Upper lobe of right lung (tissue), 1 donor: ENCODE measurements at regions not wholly inside any gene's neighbourhood (a gene's known extent, or its start where the extent isn't known, plus 50 kb on each side); places are given as distances from the start of the nearest gene placed in this dataset.

Experiments
- ATAC-seq: fragments of 200-7000 bp; cut with Tn5 transposase; one replicate; pipeline ENCODE4 v1.9.1; 2020; ENCODE audit warnings: mild to moderate bottlenecking, moderate library complexity
- DNase-seq: peaks from one replicate; pipeline ENCODE4 v3.0.0-alpha.2; 2020
- H3K27ac ChIP-seq: fragments of 200-600 bp; one replicate; pipeline ENCODE4 v1.8.0; 2022
- H3K27me3 ChIP-seq: fragments of 200-600 bp; one replicate; pipeline ENCODE4 v1.8.0; 2022; ENCODE audit warnings: mild to moderate bottlenecking
- H3K36me3 ChIP-seq: fragments of 200-600 bp; one replicate; pipeline ENCODE4 v1.8.0; 2022
- H3K4me1 ChIP-seq: fragments of 200-600 bp; one replicate; pipeline ENCODE4 v1.8.0; 2022
- H3K4me3 ChIP-seq: fragments of 200-600 bp; one replicate; pipeline ENCODE4 v1.8.0; 2022; ENCODE audit warnings: mild to moderate bottlenecking
- H3K9me3 ChIP-seq: fragments of 200-600 bp; one replicate; pipeline ENCODE4 v1.8.0; 2022
- intact Hi-C: fragments of 100-400 bp; cut with DNase I; formaldehyde crosslinking; loops from one replicate; pipeline ENCODE4 v1.11.0; 2022
- TF ChIP-seq, protein P1 (sequence below): fragments of 200-600 bp; IDR thresholded peaks from one replicate; pipeline ENCODE4 v1.8.0; 2022; ENCODE audit warnings: antibody characterized with exemption
- donor health status: DM: no; HTN: yes; CAD: no; lungs with severe emphysema.

DNA sequence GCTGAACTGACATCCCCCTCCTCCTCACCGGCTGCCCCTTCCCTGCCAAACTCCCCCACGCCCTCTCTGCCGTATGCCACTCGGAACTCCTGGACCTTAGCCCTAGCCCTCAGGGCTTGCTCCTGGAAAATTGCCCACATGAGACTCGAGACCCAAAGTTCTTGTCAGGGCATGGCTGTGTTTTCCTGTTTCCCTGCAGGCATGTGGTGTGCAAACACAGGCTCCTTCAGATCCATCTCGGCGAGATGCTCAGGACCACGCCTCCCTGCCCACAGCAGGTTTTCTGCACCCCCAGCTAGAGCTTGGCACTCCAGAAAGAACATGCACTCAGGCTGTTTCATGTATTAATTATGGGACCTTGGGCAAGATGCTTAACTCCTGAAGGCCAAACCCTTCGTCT, 1480.4 kb downstream of the BRD1 start:
- peaks cover 5% of the 10 kb centered on the region for H3K27me3 ChIP-seq
- no peaks in the 10 kb centered on the region for H3K9me3 ChIP-seq
- TF ChIP-seq, protein P1, sequence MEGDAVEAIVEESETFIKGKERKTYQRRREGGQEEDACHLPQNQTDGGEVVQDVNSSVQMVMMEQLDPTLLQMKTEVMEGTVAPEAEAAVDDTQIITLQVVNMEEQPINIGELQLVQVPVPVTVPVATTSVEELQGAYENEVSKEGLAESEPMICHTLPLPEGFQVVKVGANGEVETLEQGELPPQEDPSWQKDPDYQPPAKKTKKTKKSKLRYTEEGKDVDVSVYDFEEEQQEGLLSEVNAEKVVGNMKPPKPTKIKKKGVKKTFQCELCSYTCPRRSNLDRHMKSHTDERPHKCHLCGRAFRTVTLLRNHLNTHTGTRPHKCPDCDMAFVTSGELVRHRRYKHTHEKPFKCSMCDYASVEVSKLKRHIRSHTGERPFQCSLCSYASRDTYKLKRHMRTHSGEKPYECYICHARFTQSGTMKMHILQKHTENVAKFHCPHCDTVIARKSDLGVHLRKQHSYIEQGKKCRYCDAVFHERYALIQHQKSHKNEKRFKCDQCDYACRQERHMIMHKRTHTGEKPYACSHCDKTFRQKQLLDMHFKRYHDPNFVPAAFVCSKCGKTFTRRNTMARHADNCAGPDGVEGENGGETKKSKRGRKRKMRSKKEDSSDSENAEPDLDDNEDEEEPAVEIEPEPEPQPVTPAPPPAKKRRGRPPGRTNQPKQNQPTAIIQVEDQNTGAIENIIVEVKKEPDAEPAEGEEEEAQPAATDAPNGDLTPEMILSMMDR = no peak
- ATAC-seq = peak; percentile 62
- no peak overlapping the region for H3K4me3 ChIP-seq
- intact Hi-C loops = no loop called here
- H3K4me1 ChIP-seq = no peaks in the 10 kb centered on the region
- no peak for DNase-seq
- no peak overlapping the region for H3K27ac ChIP-seq
- H3K36me3 ChIP-seq = no peaks in the 10 kb centered on the region

DNA sequence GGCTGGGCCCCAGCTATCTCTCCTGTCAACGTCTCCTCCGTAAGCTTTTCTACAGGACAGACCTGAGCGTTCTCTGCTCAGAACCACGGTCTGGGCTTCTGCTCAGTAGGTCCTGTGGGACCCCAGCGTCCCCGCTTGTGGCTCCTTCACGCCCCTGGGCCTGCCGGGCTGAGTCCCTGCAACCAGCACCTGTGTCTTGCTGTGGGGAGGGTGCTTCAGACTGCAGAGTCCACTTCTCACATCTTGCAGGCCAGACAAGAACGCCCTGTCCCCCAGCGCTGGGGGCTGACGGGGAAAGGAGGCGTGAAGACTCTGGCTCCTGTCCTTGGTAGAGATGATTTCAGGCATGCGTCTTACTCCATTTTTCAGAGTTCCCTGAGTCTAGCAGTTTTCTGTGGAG, 1480.8 kb downstream of the BRD1 start:
- H3K27ac ChIP-seq = no peak overlapping the region
- no peak for ATAC-seq
- TF ChIP-seq, protein P1 = no peak
- no peaks in the 10 kb centered on the region for H3K9me3 ChIP-seq
- intact Hi-C loops = no loop called here
- DNase-seq = no peak
- H3K27me3 ChIP-seq = peaks cover 5% of the 10 kb centered on the region
- H3K4me1 ChIP-seq = no peaks in the 10 kb centered on the region
- no peak overlapping the region for H3K4me3 ChIP-seq
- no peaks in the 10 kb centered on the region for H3K36me3 ChIP-seq

DNA sequence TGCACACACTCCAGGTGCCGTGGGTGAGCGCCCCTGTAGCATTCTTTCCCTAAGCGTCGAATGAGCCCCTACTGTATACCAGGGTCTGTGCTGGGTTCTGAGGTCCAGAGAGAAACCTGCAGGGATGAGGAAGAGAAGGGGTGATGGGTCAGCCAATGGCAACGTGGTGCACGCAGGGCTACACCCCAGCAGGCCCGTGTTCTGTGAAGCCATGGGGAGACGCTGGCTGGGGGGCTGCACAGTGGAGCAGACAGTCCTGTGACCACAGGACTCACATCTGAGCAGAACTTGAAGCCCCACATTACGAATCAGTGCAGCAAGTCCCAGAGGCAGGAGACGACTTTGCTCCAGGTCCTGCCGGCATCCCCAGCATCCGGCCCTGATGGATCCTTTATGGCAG, 1481.4 kb downstream of the BRD1 start:
- TF ChIP-seq, protein P1 = no peak
- Histone ChIP-seq H3K27me3 (peaks cover 3% of the 10 kb centered on the region), H3K9me3 (no peaks in the 10 kb centered on the region), H3K27ac (no peak overlapping the region), H3K4me1 (no peaks in the 10 kb centered on the region), H3K36me3 (no peaks in the 10 kb centered on the region), H3K4me3 (no peak overlapping the region)
- no peak for ATAC-seq
- intact Hi-C loops = no loop called here
- DNase-seq = no peak

DNA sequence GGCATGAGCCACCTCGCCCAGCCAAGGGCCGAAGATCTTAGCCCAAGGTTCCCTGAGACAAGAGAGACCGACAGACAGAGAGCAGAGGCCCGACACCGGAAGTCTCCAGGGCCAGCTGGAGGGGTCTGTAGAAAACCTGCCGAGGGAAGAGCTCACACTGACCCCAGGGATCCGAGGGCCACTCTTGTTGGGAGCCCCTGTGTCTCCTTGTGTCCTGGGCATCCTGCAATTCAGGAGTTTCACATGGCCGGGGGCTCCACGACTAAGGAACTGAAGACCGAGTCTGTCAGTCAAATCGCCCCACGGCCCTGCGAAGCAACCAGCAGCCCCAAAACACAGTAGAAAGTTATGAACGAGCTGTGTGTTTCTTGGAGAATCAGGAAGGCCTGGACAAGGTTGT, 1482.0 kb downstream of the BRD1 start:
- no peaks in the 10 kb centered on the region for H3K36me3 ChIP-seq
- H3K4me1 ChIP-seq = no peaks in the 10 kb centered on the region
- H3K4me3 ChIP-seq = no peak overlapping the region
- DNase-seq = no peak
- ATAC-seq = no peak
- no peak overlapping the region for H3K27ac ChIP-seq
- no peaks in the 10 kb centered on the region for H3K9me3 ChIP-seq
- TF ChIP-seq, protein P1 = no peak
- intact Hi-C loops = no loop called here
- no peaks in the 10 kb centered on the region for H3K27me3 ChIP-seq

DNA sequence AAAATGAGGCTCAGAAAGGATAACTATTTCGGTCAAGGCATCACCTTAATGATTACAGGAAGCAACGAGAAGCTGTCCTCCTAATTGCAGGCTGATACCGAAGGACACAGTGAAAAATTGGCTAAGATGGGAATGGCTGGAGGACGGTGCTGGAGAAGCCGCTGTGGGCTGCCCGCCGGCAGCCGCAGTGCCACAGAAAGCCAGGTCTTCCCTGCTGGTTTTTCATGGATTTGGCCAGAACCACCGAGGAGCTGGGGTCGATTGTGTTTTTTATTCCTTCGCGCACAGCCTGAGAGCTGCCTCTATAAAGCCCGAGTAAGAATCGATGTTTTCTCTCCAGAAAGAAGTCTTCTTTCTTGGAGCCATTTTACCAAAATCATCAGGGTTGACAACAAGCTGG, 1484.2 kb downstream of the BRD1 start:
- intact Hi-C loops = no loop called here
- Histone ChIP-seq H3K4me3 (no peak overlapping the region), H3K9me3 (no peaks in the 10 kb centered on the region), H3K36me3 (no peaks in the 10 kb centered on the region), H3K27me3 (peaks cover 8% of the 10 kb centered on the region), H3K27ac (no peak overlapping the region), H3K4me1 (no peaks in the 10 kb centered on the region)
- DNase-seq = no peak
- ATAC-seq = no peak
- TF ChIP-seq, protein P1 = no peak

DNA sequence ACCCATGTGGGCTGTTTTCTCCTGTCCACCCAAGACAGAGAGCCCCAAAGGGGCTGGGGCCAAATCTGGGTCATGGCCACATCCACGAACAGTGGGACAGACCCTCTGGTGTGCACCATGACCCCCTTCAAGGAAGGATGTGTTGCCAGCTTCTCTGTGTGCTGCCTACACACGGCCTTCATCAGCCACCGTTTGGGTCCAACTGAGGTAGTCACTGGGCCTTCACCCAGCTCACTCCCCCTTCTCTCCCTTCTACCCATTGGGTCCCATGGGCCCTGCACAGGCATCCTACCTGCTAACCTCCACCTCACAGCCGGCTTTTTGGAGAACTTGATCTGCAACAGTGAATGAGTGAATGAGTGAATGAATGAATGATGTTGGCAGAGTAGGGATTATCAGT, 1484.9 kb downstream of the BRD1 start:
- Histone ChIP-seq H3K36me3 (no peaks in the 10 kb centered on the region), H3K4me1 (no peaks in the 10 kb centered on the region), H3K27ac (no peak overlapping the region), H3K27me3 (peaks cover 8% of the 10 kb centered on the region), H3K9me3 (no peaks in the 10 kb centered on the region), H3K4me3 (no peak overlapping the region)
- TF ChIP-seq, protein P1 = no peak
- ATAC-seq (no peak), DNase-seq (no peak)
- intact Hi-C loops = no loop called here
